GM12891 (cell line): ENCODE measurements at regions not wholly inside any gene's neighbourhood (a gene's known extent, or its start where the extent isn't known, plus 50 kb on each side); places are given as distances from the start of the nearest gene placed in this dataset.

Experiments
- DNase-seq: peaks from one replicate; pipeline ENCODE4 v3.0.0; 2011; ENCODE audit warnings: low spot score; ENCODE audit not compliant: insufficient read length
- FAIRE-seq: peaks from 2 replicates; lab custom pipeline; 2011; peaks lifted over from hg19 to GRCh38; lab: Jason Lieb, UNC
- PAX5 ChIP-seq: IDR thresholded peaks from 2 replicates; pipeline ENCODE4 v1.6.1; 2011; ENCODE audit warnings: low read length, moderate library complexity, mild to moderate bottlenecking; ENCODE audit not compliant: insufficient read depth, severe bottlenecking
- POLR2A ChIP-seq: IDR thresholded peaks from 2 replicates; pipeline ENCODE4 v1.6.1; 2011; ENCODE audit warnings: low read depth, low read length, control low read depth
- POLR2AphosphoS5 ChIP-seq: IDR thresholded peaks from 2 replicates; pipeline ENCODE4 v1.6.1; 2011; ENCODE audit warnings: low read depth, low read length, control low read depth
- POU2F2 ChIP-seq: IDR thresholded peaks from 2 replicates; pipeline ENCODE4 v1.6.1; 2011; ENCODE audit warnings: low read depth, mild to moderate bottlenecking, control low read depth, low read length, moderate library complexity
- SPI1 ChIP-seq: IDR thresholded peaks from 2 replicates; pipeline ENCODE4 v1.6.1; 2011; ENCODE audit warnings: low read depth, low read length, control low read depth
- TAF1 ChIP-seq: IDR thresholded peaks from 2 replicates; pipeline ENCODE4 v1.6.1; 2011; ENCODE audit warnings: low read depth, low read length, control low read depth

DNA sequence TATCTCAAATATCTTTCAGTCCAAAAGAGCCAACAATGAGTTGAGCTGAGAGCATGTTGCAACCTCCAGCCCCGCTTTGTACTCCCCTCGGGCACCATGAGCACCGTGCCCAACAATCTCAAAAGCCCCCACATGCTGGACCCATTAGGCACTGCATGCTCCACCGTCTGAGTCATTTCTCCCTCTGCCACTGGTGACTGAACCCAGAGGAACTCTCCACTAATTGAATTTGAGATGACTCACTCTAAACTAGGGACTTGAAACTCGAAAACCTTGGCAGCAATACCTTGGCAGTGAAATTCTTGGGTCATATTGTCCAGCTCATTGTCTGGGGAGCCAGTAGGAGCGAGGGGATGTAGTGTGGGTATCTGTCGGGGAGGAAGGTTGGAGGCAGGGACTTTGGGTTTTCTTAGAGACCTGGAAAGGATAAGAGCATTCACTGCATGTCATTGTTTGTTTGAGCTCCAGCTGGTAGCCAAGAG is 49.9 kb upstream of the SLIT3 start:
- no peak for DNase-seq
- FAIRE-seq, result no peak
- TF ChIP-seq PAX5 (no peak), POU2F2 (no peak), POLR2A (no peak), TAF1 (no peak), POLR2AphosphoS5 (no peak), SPI1 (no peak)
